A549 (cell line): ENCODE measurements at regions not wholly inside any gene's neighbourhood (a gene's known extent, or its start where the extent isn't known, plus 50 kb on each side); places are given as distances from the start of the nearest gene placed in this dataset.

Source experiments
- ATAC-seq, 2 experiments: fragments of 200-7000 bp in 1 of 2; fragments of >200 bp in 1 of 2; cut with Nextera tagmentation in 1 of 2; cut with Tn5 transposase in 1 of 2; 3 replicates each; pipeline versions ENCODE4 v1.8.0 to v1.9.1; 2018 to 2020; ENCODE audit warnings: mild to moderate bottlenecking in 1 of 2, moderate library complexity in 1 of 2
- CTCF ChIA-PET: fragments of 300-600 bp; sonication (Branson Sonifier 250); formaldehyde crosslinking; extraction: SDS; loops from one replicate; lab custom pipeline; 2021; ENCODE audit warnings: antibody characterized with exemption, inconsistent platforms; lab: Yijun Ruan, JAX
- POLR2A ChIA-PET: fragments of 350-600 bp; formaldehyde crosslinking; extraction: SDS; loops from one replicate; lab custom pipeline; 2021; ENCODE audit warnings: antibody characterized with exemption, inconsistent platforms; lab: Yijun Ruan, JAX
- DNase-seq, 2 experiments: peaks; one replicate each; pipeline versions ENCODE4 v3.0.0 to v3.0.0-alpha.2; 2011 to 2016; ENCODE audit warnings: low read depth in 1 of 2, low spot score in 1 of 2
- FAIRE-seq: peaks from 2 replicates; lab custom pipeline; 2011; peaks lifted over from hg19 to GRCh38; lab: Jason Lieb, UNC
- H3K27ac ChIP-seq, 2 experiments: fragments of >200 bp; sonication (Bioruptor Twin); formaldehyde crosslinking; 3 replicates each; pipeline ENCODE4 v1.5.1; 2016 to 2017
- H3K4me1 ChIP-seq: fragments of >200 bp; sonication (Bioruptor Twin); formaldehyde crosslinking; 3 replicates; pipeline ENCODE4 v1.6.1; 2016
- H3K4me2 ChIP-seq: fragments of >200 bp; sonication (Bioruptor Twin); formaldehyde crosslinking; 3 replicates; pipeline ENCODE4 v1.6.1; 2016
- H3K4me3 ChIP-seq: fragments of >200 bp; sonication (Bioruptor Twin); formaldehyde crosslinking; 3 replicates; pipeline ENCODE4 v1.5.1; 2016
- H3K9me3 ChIP-seq: fragments of >200 bp; sonication (Bioruptor Twin); formaldehyde crosslinking; 3 replicates; pipeline ENCODE4 v1.6.1; 2016
- CBX2 ChIP-seq: fragments of 200-600 bp; sonication (generic); IDR thresholded peaks from 2 replicates; pipeline ENCODE4 v1.6.1; 2016; ENCODE audit warnings: low read depth, mild to moderate bottlenecking, borderline replicate concordance
- CHD4 ChIP-seq: fragments of 200-600 bp; sonication (generic); IDR thresholded peaks from 2 replicates; pipeline ENCODE4 v1.6.1; 2016; ENCODE audit warnings: antibody characterized with exemption, mild to moderate bottlenecking, borderline replicate concordance
- EHF ChIP-seq: fragments of 250-450 bp; sonication (Bioruptor Pico); IDR thresholded peaks from 2 replicates; pipeline ENCODE4 v1.5.0; 2020; ENCODE audit warnings: mild to moderate bottlenecking
- EHMT2 ChIP-seq: fragments of 200-600 bp; sonication (generic); IDR thresholded peaks from 2 replicates; pipeline ENCODE4 v1.6.1; 2016; ENCODE audit warnings: antibody characterized with exemption, low read depth, mild to moderate bottlenecking, moderate library complexity
- EP300 ChIP-seq, 2 experiments: fragments of >200 bp; sonication (Bioruptor Twin); formaldehyde crosslinking; IDR thresholded peaks; 2 replicates in 1 of 2; 3 replicates in 1 of 2; pipeline ENCODE4 v1.6.1; 2016 to 2017
- ESRRA ChIP-seq: fragments of 150-350 bp; IDR thresholded peaks from 2 replicates; pipeline ENCODE4 v1.6.1; 2014; ENCODE audit warnings: mild to moderate bottlenecking, low read length, borderline replicate concordance
- FOSB ChIP-seq: fragments of 250-450 bp; sonication (Bioruptor Pico); IDR thresholded peaks from 2 replicates; pipeline ENCODE4 v1.5.0; 2020; ENCODE audit warnings: mild to moderate bottlenecking, moderate library complexity
- FOSL2 ChIP-seq, 2 experiments: fragments of 450-650 bp in 1 of 2; fragments of >200 bp in 1 of 2; sonication (Bioruptor Twin) in 1 of 2; formaldehyde crosslinking; IDR thresholded peaks; 2 replicates each; pipeline versions ENCODE4 v1.5.0 to v1.6.1; 2016 to 2020; ENCODE audit warnings: mild to moderate bottlenecking in 1 of 2, moderate library complexity in 1 of 2
- FOXS1 ChIP-seq: fragments of 250-450 bp; sonication (Bioruptor Pico); IDR thresholded peaks from 2 replicates; pipeline ENCODE4 v1.5.0; 2020; ENCODE audit warnings: mild to moderate bottlenecking, moderate library complexity
- HEYL ChIP-seq: fragments of 250-450 bp; sonication (Bioruptor Pico); IDR thresholded peaks from 2 replicates; pipeline ENCODE4 v1.8.0; 2021; ENCODE audit warnings: mild to moderate bottlenecking, moderate library complexity
- HOXB13 ChIP-seq: fragments of 250-450 bp; sonication (Bioruptor Pico); IDR thresholded peaks from 2 replicates; pipeline ENCODE4 v1.5.0; 2020; ENCODE audit warnings: low read depth, mild to moderate bottlenecking, moderate library complexity
- JUNB ChIP-seq: fragments of >200 bp; sonication (Bioruptor Twin); formaldehyde crosslinking; IDR thresholded peaks from 2 replicates; pipeline ENCODE4 v1.6.1; 2016
- KDM1A ChIP-seq: fragments of 200-600 bp; sonication (generic); IDR thresholded peaks from 2 replicates; pipeline ENCODE4 v1.6.1; 2016; ENCODE audit warnings: low read depth, mild to moderate bottlenecking
- KDM5A ChIP-seq: fragments of 200-600 bp; sonication (generic); IDR thresholded peaks from 2 replicates; pipeline ENCODE4 v1.6.1; 2016; ENCODE audit warnings: antibody characterized with exemption, mild to moderate bottlenecking
- MAFK ChIP-seq: fragments of 450-650 bp; IDR thresholded peaks from 2 replicates; pipeline ENCODE4 v1.6.1; 2014; ENCODE audit not compliant: partially characterized antibody
- MAZ ChIP-seq: fragments of 150-350 bp; IDR thresholded peaks from 2 replicates; pipeline ENCODE4 v1.6.1; 2014; ENCODE audit warnings: antibody characterized with exemption, low read depth, low read length, borderline replicate concordance
- NFE2L2 ChIP-seq: fragments of 150-350 bp; conservative IDR thresholded peaks from 2 replicates; pipeline ENCODE4 v1.6.1; 2014; ENCODE audit warnings: low read length
- NR3C1 ChIP-seq: fragments of >200 bp; sonication (Bioruptor Twin); formaldehyde crosslinking; IDR thresholded peaks from 3 replicates; pipeline ENCODE4 v1.6.1; 2017
- PHF8 ChIP-seq: fragments of 200-600 bp; sonication (generic); IDR thresholded peaks from 2 replicates; pipeline ENCODE4 v1.6.1; 2016; ENCODE audit warnings: low read depth, mild to moderate bottlenecking, antibody characterized with exemption, moderate library complexity, borderline replicate concordance
- POLR2AphosphoS2 ChIP-seq: conservative IDR thresholded peaks from 2 replicates; pipeline ENCODE4 v1.6.1; 2012; ENCODE audit warnings: low read length, improper control_type of control experiment, inconsistent platforms
- RAD21 ChIP-seq, 2 experiments: fragments of >200 bp in 1 of 2; sonication (Bioruptor Twin) in 1 of 2; formaldehyde crosslinking in 1 of 2; IDR thresholded peaks in 1 of 2; conservative IDR thresholded peaks in 1 of 2; 2 replicates in 1 of 2; 3 replicates in 1 of 2; pipeline ENCODE4 v1.6.1; 2012 to 2018; ENCODE audit warnings: inconsistent platforms in 1 of 2
- RARB ChIP-seq: fragments of 250-450 bp; sonication (Bioruptor Pico); IDR thresholded peaks from 2 replicates; pipeline ENCODE4 v1.8.0; 2021; ENCODE audit warnings: mild to moderate bottlenecking, moderate library complexity
- RFX5 ChIP-seq: fragments of 450-650 bp; IDR thresholded peaks from 2 replicates; pipeline ENCODE4 v1.7.1; 2014; ENCODE audit warnings: antibody characterized with exemption, mild to moderate bottlenecking, moderate library complexity
- TP53 ChIP-seq: fragments of 250-450 bp; sonication (Bioruptor Pico); IDR thresholded peaks from 2 replicates; pipeline ENCODE4 v1.5.0; 2021; ENCODE audit warnings: mild to moderate bottlenecking, moderate library complexity
- ZC3H11A ChIP-seq: fragments of 450-650 bp; IDR thresholded peaks from 2 replicates; pipeline ENCODE4 v1.6.1; 2014; ENCODE audit warnings: antibody characterized with exemption, mild to moderate bottlenecking
- WGBS: methylation state at CpG from one replicate; pipeline ENCODE4 v1.1.6; 2017; ENCODE audit errors: missing lambda C conversion rate; 5-methylcytosine and 5-hydroxymethylcytosine counted together
- TF ChIP-seq, protein P1 (sequence below): fragments of 250-450 bp; sonication (Bioruptor Pico); IDR thresholded peaks from 2 replicates; pipeline ENCODE4 v1.5.0; 2020; ENCODE audit warnings: low read depth, mild to moderate bottlenecking, moderate library complexity
- TF ChIP-seq, protein P2 (sequence below): fragments of 150-350 bp; IDR thresholded peaks from 2 replicates; pipeline ENCODE4 v1.6.1; 2014; ENCODE audit warnings: low read depth, mild to moderate bottlenecking, low read length
- TF ChIP-seq, protein P3 (sequence below): IDR thresholded peaks from 2 replicates; pipeline ENCODE4 v1.6.1; 2012; ENCODE audit warnings: low read depth, borderline replicate concordance
- TF ChIP-seq, protein P4 (sequence below): fragments of 200-600 bp; sonication (generic); IDR thresholded peaks from 2 replicates; pipeline ENCODE4 v1.6.1; 2016; ENCODE audit warnings: antibody characterized with exemption, mild to moderate bottlenecking, moderate library complexity

DNA sequence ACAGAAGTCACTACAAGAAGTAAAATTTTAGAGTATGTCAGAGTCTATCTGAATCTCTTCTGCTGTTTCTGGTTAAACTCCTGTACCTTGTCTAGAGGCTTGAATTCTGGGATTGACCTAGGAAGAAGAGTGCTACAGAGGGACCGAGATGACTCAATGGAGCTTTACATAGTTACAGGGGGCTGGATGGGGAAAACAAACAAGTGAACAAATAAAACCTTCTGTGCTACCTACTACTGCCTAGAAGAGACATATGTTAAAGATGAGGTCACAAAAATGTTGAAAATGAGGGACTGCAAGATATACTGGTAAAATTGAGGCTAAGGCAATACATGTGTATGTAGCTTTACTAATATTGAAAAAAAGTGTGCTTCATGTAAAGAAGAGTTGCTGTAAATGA, 265.4 kb upstream of the TFPI start:
- TF ChIP-seq MAFK: no peak
- TF ChIP-seq FOSL2 (IDR thresholded peaks at IDR 0.05): no peak
- peak; percentile 22; the same call in 1 of the 2 replicates for TF ChIP-seq FOSL2 (CRISPR knock-in tag; IDR thresholded peaks at IDR 0.05)
- TF ChIP-seq, all 56 proteins: peak for 1
- ATAC-seq (peak; percentile 39 to 93; a peak in 4 of 6 replicates), DNase-seq (peak in 1 of 2 experiments; percentile 42), FAIRE-seq (no peak)
- Histone ChIP-seq H3K27ac (no peak overlapping the region), H3K9me3 (no peaks in the 10 kb centered on the region), H3K4me2 (peak overlapping the region; percentile 23), H3K4me1 (peaks cover 12% of the 10 kb centered on the region), H3K4me3 (no peak overlapping the region)
- CTCF ChIA-PET: interaction anchor here (0.6 kb wide), 1 partner anchor 1536 kb away, joined by 3 read pairs; no protein-coding TSS in a partner anchor
- POLR2A ChIA-PET: interaction anchor here (0.7 kb wide), 1 partner anchor 164 kb away, joined by 5 read pairs; no protein-coding TSS in a partner anchor
- WGBS: 34% methylated on average over 1 of the region's 1 CpG

DNA sequence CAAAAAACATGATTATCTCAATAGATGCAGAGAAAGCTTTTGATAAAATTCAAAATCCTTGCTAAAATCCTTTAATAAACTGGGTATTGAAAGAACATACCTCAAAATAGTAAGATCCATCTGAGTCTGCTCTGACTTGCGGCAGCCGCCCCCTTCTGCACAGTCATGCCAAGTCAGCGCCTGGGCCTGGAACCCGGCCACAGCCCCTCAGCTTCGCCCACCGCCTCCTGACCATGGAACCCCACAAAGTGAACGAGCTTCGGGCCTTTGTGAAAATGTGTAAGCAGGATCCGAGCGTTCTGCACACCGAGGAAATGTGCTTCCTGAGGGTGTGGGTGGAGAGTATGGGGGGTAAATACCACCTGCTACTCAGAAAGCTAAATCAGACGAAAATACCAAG, 270.9 kb upstream of the TFPI start:
- ChIA-PET POLR2A (no interaction called here), CTCF (interaction anchor here (1.8 kb wide), 1 partner anchor 244 kb away, joined by 8 read pairs; no protein-coding TSS in a partner anchor)
- Histone ChIP-seq H3K27ac (no peak overlapping the region), H3K4me3 (no peak overlapping the region), H3K4me2 (no peak overlapping the region), H3K4me1 (peaks cover 3% of the 10 kb centered on the region; the same call in 1 of the 3 replicates), H3K9me3 (no peaks in the 10 kb centered on the region; the same call in 2 of the 3 replicates)
- DNase-seq: no peak
- ATAC-seq: no peak
- WGBS: 85% methylated on average over 12 of the region's 12 CpGs
- no peak for FAIRE-seq
- TF ChIP-seq JUNB (no peak), RAD21 (conservative IDR thresholded peaks at IDR 0.05 in 1 of 2, IDR thresholded peaks at IDR 0.05 in 1 of 2) (no peak), ZC3H11A (no peak), TP53 (CRISPR knock-in tag) (no peak), RARB (CRISPR knock-in tag) (no peak), RFX5 (no peak), FOSB (CRISPR knock-in tag) (no peak), HEYL (CRISPR knock-in tag) (no peak), FOXS1 (CRISPR knock-in tag) (no peak), HOXB13 (CRISPR knock-in tag) (no peak), CHD4 (no peak), PHF8 (no peak), ESRRA (no peak), NFE2L2 (no peak), EP300 (IDR thresholded peaks at IDR 0.05) (no peak)
- TF ChIP-seq, protein P1, sequence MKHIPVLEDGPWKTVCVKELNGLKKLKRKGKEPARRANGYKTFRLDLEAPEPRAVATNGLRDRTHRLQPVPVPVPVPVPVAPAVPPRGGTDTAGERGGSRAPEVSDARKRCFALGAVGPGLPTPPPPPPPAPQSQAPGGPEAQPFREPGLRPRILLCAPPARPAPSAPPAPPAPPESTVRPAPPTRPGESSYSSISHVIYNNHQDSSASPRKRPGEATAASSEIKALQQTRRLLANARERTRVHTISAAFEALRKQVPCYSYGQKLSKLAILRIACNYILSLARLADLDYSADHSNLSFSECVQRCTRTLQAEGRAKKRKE: no peak
- TF ChIP-seq, protein P2, sequence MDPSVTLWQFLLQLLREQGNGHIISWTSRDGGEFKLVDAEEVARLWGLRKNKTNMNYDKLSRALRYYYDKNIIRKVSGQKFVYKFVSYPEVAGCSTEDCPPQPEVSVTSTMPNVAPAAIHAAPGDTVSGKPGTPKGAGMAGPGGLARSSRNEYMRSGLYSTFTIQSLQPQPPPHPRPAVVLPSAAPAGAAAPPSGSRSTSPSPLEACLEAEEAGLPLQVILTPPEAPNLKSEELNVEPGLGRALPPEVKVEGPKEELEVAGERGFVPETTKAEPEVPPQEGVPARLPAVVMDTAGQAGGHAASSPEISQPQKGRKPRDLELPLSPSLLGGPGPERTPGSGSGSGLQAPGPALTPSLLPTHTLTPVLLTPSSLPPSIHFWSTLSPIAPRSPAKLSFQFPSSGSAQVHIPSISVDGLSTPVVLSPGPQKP: no peak

DNA sequence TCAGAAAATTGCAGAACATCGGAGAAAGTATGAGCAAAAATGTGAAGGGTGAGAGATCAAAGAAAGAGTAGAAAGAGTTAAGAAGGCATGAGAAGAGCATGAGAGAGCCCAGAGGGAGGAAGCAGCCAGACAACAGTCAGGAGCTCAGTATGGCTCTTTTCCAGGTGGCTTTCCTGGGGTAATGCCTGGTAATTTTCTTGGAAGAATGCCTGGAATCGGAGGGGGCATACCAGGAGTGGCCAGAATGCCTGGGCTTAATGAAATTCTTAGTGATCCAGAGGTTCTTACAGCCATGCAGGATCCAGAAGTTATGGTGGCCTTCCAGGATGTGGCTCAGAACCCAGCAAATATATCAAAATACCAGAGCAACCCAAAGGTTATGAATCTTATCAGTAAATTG, 271.8 kb upstream of the TFPI start:
- Histone ChIP-seq H3K4me1 (0 out of 3 replicates have a peak, but pooled peaks cover 3% of the 10 kb centered on the region), H3K4me3 (no peak overlapping the region), H3K9me3 (no peaks in the 10 kb centered on the region; the same call in 2 of the 3 replicates), H3K4me2 (0 out of 3 replicates have a peak overlapping the region, but pooled peaks have one; percentile 12), H3K27ac (no peak overlapping the region)
- 13% methylated on average over 2 of the region's 2 CpGs for WGBS
- FAIRE-seq (no peak), ATAC-seq (no peak), DNase-seq (no peak)
- ChIA-PET POLR2A (no interaction called here), CTCF (interaction anchor here (1.8 kb wide), 1 partner anchor 245 kb away, joined by 8 read pairs; no protein-coding TSS in a partner anchor)
- TF ChIP-seq EP300 (IDR thresholded peaks at IDR 0.05) (no peak), RARB (CRISPR knock-in tag) (no peak), ZC3H11A (no peak), MAZ (no peak), RFX5 (no peak), POLR2AphosphoS2 (no peak), EHF (CRISPR knock-in tag) (no peak), EHMT2 (no peak), CBX2 (no peak), HOXB13 (CRISPR knock-in tag) (no peak), KDM1A (no peak), NR3C1 (no peak), HEYL (CRISPR knock-in tag) (no peak), KDM5A (no peak)
- TF ChIP-seq, protein P3, sequence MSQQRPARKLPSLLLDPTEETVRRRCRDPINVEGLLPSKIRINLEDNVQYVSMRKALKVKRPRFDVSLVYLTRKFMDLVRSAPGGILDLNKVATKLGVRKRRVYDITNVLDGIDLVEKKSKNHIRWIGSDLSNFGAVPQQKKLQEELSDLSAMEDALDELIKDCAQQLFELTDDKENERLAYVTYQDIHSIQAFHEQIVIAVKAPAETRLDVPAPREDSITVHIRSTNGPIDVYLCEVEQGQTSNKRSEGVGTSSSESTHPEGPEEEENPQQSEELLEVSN: no peak
- TF ChIP-seq, protein P4, sequence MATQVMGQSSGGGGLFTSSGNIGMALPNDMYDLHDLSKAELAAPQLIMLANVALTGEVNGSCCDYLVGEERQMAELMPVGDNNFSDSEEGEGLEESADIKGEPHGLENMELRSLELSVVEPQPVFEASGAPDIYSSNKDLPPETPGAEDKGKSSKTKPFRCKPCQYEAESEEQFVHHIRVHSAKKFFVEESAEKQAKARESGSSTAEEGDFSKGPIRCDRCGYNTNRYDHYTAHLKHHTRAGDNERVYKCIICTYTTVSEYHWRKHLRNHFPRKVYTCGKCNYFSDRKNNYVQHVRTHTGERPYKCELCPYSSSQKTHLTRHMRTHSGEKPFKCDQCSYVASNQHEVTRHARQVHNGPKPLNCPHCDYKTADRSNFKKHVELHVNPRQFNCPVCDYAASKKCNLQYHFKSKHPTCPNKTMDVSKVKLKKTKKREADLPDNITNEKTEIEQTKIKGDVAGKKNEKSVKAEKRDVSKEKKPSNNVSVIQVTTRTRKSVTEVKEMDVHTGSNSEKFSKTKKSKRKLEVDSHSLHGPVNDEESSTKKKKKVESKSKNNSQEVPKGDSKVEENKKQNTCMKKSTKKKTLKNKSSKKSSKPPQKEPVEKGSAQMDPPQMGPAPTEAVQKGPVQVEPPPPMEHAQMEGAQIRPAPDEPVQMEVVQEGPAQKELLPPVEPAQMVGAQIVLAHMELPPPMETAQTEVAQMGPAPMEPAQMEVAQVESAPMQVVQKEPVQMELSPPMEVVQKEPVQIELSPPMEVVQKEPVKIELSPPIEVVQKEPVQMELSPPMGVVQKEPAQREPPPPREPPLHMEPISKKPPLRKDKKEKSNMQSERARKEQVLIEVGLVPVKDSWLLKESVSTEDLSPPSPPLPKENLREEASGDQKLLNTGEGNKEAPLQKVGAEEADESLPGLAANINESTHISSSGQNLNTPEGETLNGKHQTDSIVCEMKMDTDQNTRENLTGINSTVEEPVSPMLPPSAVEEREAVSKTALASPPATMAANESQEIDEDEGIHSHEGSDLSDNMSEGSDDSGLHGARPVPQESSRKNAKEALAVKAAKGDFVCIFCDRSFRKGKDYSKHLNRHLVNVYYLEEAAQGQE: no peak
